Muscle of back (tissue), 3 donors: ENCODE measurements at regions not wholly inside any gene's neighbourhood (a gene's known extent, or its start where the extent isn't known, plus 50 kb on each side); places are given as distances from the start of the nearest gene placed in this dataset.
A peak's percentile ranks its signal among the peaks of the same experiment; 100 is the strongest.

ENCODE experiments used
- DNase-seq, 3 donors: peaks; one replicate each; pipeline versions ENCODE4 v3.0.0 to v3.0.0-alpha.2; 2013

DNA sequence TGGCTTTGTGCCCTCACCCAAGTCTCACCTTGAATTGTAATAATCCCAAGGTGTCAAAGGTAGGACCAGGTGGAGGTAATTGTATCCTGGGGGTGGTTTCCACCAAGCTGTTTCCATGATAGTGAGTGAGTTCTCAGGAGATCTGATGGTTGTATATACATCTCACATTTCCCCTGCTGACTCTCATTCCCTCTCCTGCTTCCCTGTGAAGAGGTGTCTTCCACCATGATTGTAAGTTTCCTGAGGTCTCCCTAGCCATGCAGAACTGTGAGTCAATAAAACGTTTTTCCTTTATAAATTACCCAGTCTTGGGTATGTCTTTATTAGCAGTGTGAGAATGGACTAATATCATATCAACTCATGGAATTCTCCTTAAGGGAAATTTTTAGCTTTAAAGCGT, 302.6 kb downstream of the LIG4 start:
- no peak for DNase-seq

DNA sequence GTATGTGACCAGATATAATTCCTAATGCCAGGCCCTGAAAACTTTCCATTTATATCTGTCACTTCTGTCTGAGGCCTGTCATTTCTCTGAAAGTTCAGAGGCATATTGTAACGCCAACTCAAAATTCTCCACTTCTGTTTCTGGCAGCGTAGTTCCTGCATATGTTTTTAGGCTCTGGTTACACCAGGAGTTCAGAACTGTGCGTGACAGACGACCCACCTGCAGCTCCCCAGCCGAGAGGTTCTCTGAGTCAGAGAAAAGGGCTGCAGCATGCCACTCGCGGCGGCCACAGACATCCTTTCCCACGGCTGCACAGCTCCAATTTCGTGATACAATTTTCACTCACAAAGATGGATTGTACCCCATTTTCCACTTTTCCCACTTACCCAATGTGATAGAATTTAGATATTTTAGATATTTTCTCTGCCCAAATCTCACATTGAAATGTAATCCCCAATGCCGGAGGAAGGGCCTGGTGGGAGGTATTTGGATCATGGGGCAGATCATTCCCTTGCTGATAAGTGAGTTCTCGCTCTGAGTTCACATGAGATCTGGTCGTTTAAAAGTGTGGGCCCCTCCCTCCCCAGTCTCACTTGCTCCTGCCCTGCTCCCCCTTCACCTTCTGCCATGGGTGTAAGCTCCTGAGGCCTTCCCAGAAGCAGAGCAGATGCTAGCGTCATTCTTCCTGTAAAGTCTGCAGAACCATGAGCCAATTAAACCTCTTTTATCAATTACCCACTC, 308.1 kb downstream of the LIG4 start:
- DNase-seq, result no peak

DNA sequence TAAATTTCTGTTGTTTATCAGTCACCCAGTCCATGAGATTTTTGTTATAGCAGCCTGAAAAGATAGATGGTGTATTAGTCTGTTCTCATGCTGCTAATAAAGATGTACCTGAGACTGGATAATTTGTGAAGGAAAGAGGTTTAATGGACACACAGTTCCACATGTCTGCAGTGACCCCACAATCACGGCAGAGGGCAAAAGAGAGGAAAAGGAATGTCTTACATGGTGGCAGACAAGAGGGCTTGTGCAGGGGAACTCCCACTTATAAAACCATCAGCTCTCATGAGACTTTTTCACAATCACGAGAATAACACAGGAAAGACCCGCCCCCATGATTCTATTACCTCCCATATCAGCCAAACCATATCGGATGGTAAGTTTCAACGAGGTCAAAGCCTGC, 309.2 kb downstream of the LIG4 start:
- no peak for DNase-seq

DNA sequence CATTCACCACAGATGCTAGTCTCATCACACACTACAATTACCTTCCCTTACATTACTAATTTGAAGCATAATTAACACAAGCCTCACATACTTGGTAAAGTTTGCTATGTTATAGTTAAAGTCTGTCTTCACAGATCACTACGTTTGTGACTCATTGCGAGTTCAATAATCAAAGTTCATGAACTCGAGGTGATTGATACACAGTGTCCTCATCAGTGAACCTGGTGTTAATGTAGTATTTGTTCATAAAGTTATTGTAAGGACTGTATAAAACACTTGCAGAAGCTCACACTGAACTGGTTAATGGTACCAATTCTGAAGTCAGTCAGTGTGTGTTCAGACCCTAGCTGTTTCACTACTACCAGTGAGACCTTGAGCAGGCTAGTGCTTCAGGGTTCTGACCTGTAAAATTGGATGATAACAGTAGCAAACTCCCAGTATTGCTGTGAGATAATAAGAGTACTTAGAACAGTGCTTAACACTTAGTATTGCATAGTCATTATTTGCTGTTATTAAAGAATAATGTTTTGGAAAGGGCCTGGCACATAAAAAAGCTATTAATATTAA, 313.3 kb downstream of the LIG4 start:
- DNase-seq, result no peak

DNA sequence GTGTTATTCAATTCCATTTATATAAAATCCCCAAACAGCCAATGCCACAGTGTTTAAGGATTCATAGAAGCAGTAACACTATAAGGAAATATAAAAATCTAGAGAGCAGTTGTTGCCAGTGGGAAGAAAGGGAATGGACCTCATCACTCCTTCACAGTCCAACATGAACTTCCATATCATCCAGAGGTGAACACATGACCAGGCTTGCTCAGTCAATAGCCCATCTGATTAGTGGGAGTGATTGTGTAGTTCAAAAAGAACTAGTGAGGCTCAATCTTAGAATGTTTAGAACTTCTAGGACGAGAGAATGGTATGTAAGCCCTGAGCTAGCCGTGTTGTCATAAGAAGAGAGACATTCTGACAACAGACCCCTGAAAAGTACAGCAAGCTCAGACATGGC, 314.1 kb downstream of the LIG4 start:
- no peak for DNase-seq

DNA sequence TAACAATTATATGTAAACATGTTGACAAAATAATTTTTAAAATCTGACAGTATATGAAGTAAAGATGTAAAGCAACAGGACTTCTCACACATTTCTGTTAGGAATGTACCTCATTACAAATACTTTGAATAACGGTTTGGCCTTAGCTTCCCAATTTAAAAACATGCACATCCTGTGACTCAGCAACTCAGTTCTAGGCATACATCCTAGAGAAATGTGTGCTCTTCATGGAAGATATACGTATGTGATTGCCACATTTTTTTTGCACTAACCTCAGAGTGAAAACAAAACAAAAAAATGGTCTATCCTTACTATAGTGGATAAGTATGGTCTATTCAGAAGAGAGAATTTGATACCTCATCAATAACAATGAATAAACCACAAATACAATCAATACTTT, 314.6 kb downstream of the LIG4 start:
- peak in 1 of 3 donors; percentile 1 for DNase-seq

- DNase-seq, result no peak
These were observed 329.2 kb downstream of the LIG4 start for GRCh38 chr13:107886118-107886517.

GRCh38 chr13:107884564-107884963, 330.8 kb downstream of the LIG4 start:
- no peak for DNase-seq

DNA sequence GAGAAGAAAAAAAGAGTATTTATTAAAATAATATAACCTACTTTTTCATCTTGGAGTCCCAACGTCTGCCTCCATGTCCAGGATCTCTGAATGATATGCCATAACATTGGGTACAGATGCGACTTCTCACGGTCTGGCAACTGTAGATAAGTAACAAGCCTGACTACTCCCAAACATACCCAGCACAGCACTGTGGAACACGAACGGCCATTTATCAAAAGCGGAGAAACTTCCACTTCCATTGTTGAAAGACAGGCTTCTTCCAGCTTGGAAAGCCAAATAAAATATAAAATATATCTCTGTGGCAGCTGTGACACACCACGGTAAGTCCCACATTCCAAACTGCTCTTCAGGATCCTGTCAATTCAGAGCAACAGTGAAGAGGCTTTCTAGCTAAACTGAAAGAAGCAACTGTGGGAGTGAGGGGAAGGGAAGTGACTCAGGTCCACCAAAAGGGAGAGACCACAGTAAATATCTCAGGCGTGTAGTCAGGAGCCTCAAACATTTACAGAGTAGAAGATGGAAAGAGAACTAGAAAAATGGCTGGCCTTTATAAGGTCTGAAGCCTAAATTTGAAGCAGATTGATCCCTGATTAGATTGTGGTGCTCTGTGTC, 331.7 kb downstream of the LIG4 start:
- DNase-seq, result no peak

- no peak for DNase-seq
These were observed 332.4 kb downstream of the LIG4 start for GRCh38 chr13:107882708-107883560.

- DNase-seq, result no peak
These were observed 334.0 kb downstream of the LIG4 start for GRCh38 chr13:107881362-107881761.

GRCh38 chr13:107874456-107874855, 340.9 kb downstream of the LIG4 start:
- DNase-seq, result no peak

GRCh38 chr13:107873926-107874325, 341.4 kb downstream of the LIG4 start:
- DNase-seq, result no peak

DNA sequence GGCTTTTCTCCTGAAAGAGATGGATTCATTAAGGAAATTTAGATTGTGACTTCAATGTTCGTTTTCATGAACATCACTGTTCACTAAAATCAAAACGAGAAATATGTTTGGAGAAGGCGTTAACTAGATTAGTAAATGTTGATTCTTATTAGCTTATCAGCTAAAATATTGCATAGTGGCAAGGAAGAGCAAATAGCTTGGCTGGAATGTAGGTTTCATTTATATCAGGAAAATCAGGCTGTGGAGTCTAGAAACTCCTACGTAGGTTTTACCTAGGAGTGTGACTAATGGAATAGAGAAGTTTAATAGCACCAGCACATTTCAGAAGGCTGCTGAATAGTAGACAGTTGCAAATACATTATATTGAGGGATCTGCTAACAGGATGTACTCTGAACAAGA, 344.9 kb downstream of the LIG4 start:
- DNase-seq, result no peak

- DNase-seq, result peak in 1 of 3 donors; percentile 64
These were observed 347.4 kb downstream of the LIG4 start for GRCh38 chr13:107867701-107868661.

GRCh38 chr13:107866941-107867623, 348.3 kb downstream of the LIG4 start:
- DNase-seq, result peak in 1 of 3 donors; percentile 39

GRCh38 chr13:107866032-107866940, 349.1 kb downstream of the LIG4 start:
- peak in 1 of 3 donors; percentile 38 for DNase-seq

DNA sequence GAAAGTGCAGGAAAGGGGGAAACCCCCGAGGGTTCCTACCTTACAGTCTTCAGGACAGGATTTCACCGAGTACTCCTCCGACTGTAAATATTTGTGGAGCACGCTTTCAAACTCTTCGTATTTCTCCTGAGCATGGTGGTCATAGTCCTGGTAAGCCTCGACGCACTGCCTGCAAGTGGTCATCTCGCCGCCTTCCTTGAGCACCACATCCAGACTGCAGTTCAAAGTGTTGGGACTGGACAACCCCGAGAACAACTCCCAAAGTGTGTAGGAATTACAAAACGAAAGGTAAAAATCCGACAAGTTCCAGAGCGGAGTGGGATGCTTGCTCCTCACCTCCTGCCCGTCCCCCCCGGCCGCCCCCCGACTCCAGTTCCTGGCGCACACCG, 349.7 kb downstream of the LIG4 start:
- DNase-seq, result no peak

DNA sequence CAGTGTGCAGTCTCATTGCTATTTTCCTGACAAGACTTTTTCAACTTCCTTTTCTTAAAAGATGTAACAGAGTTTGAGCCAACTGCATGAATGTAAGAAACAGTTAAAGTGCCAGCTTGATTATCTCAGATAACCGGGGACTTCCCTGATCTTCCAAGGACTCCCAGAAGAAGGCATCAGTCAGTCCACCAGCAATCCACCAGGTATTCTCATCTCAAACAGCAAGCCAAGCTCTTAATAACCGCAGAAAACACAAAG, 350.1 kb downstream of the LIG4 start:
- DNase-seq, result no peak
